NCI-H510A treated with DMSO at 0.1 percent for 48 hours (cell line): ENCODE measurements at regions not wholly inside any gene's neighbourhood (a gene's known extent, or its start where the extent isn't known, plus 50 kb on each side); places are given as distances from the start of the nearest gene placed in this dataset.

ENCODE experiments used
- DNase-seq: peaks from one replicate; lab custom pipeline; 2025; lab: John Stamatoyannopoulos, UW

GRCh38 chr1:87165177-87165576 lies 163.5 kb upstream of the LMO4 start:
- no peak for DNase-seq

- DNase-seq = no peak
Measured at GRCh38 chr1:87167157-87167789, 161.4 kb upstream of the LMO4 start.

GRCh38 chr1:87167848-87168525 lies 160.7 kb upstream of the LMO4 start:
- no peak for DNase-seq

- no peak for DNase-seq
Measured at GRCh38 chr1:87169263-87169910, 159.3 kb upstream of the LMO4 start.

- no peak for DNase-seq
Measured at GRCh38 chr1:87170157-87170556, 158.5 kb upstream of the LMO4 start.

- DNase-seq = no peak
Measured at GRCh38 chr1:87170931-87171598, 157.6 kb upstream of the LMO4 start.

- DNase-seq = no peak
Measured at GRCh38 chr1:87173231-87173630, 155.4 kb upstream of the LMO4 start.

GRCh38 chr1:87174724-87175245 lies 153.9 kb upstream of the LMO4 start:
- DNase-seq = peak; percentile 48

- DNase-seq = no peak
Measured at GRCh38 chr1:87176087-87176486, 152.6 kb upstream of the LMO4 start.

- peak; percentile 16 for DNase-seq
Measured at GRCh38 chr1:87176514-87176913, 152.2 kb upstream of the LMO4 start.

- no peak for DNase-seq
Measured at GRCh38 chr1:87178441-87178840, 150.2 kb upstream of the LMO4 start.

- DNase-seq = no peak
Measured at GRCh38 chr1:87179076-87179810, 149.4 kb upstream of the LMO4 start.

GRCh38 chr1:87179851-87180519 lies 148.7 kb upstream of the LMO4 start:
- no peak for DNase-seq

- DNase-seq = no peak
Measured at GRCh38 chr1:87180682-87181081, 148.0 kb upstream of the LMO4 start.

- DNase-seq = no peak
Measured at GRCh38 chr1:87182611-87183010, 146.1 kb upstream of the LMO4 start.

- no peak for DNase-seq
Measured at GRCh38 chr1:87185077-87185476, 143.6 kb upstream of the LMO4 start.

- DNase-seq = no peak
Measured at GRCh38 chr1:87186346-87186745, 142.3 kb upstream of the LMO4 start.

GRCh38 chr1:87188640-87189039 lies 140.0 kb upstream of the LMO4 start:
- DNase-seq = no peak

GRCh38 chr1:87190402-87190801 lies 138.3 kb upstream of the LMO4 start:
- DNase-seq = no peak

GRCh38 chr1:87191646-87192045 lies 137.0 kb upstream of the LMO4 start:
- DNase-seq = no peak

- DNase-seq = no peak
Measured at GRCh38 chr1:87194271-87194774, 134.4 kb upstream of the LMO4 start.
